ENCODE measurements at regions not wholly inside any gene's neighbourhood (a gene's known extent, or its start where the extent isn't known, plus 50 kb on each side); places are given as distances from the start of the nearest gene placed in this dataset.
A peak's percentile ranks its signal among the peaks of the same experiment; 100 is the strongest.
"Not testable (repeated sequence)": the region's sequence is repeated elsewhere in the genome, so short reads cannot be mapped to it uniquely, and the experiment has no call there.

DNA sequence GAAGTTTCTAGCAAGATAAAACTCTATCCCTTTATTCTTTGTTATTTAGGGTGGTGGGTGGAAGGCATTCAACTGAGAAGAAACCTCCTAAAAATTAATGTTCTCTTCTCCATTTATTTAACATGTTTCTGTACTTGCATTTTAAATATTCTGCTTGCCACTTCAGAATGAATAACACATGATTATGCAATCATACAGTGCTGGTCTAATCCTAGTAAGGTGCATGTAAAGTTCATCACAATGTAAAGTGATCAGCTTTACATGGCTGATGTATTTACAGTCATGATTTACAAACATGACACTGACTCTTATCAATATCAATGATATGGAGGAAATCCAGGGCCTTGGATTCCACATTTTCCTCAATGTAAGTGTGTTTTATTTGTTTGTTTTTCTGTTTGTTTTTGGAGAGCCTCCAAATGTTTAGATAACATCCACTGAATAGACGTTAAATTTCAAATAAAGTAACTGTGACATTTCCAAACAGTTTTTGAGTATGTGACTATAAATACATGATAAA, 342.1 kb upstream of the CTSO start:
- no peak for DNase-seq

DNA sequence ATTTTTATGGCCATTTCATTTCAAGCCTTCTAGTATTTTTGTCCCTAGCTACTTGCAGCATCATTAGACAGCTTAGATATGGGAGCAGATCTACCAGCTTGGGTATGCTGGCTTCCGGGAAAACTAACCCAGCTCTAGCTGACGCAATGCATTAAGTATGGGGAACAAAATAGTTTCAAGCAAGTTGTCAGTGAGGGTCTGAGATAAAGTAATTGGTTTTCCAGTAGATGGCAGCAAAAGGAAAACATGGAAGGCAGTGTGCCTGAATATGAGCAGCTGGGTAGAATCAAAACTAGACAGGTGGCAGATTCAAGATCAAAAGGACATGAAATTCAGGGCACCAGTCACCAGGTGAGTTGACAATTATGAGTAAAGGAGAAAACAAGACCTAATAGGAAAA, 340.9 kb upstream of the CTSO start:
- peak; percentile 23 for DNase-seq

DNA sequence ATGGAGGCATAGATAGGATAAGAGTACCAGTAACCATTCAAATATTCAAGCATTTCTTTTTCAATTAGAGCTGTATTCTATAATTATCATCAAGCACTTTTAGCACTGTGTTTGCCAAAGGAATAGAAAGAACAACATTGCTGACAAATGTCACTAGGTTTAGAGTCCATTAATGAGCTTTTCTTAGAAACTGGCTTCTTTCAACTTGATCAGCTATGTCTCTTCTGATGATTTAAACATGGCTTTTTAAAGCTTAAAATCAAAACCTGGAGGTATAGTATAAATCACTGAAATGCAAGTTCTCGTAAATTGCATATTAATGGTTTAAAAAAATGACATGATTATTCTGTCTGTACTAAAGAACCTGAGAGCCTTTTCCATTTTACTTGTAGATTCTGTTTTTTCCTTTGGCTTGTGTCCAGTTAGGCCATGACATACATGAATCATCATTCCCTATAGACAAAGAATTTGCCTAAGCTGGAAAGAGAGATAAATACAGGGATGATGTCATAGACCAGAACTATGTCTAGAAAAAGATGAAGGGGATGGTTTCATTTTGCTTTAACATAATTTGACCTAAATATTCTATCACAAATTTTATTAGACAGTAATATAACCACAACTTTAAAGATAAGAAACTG, 340.1 kb upstream of the CTSO start:
- DNase-seq, result no peak

DNA sequence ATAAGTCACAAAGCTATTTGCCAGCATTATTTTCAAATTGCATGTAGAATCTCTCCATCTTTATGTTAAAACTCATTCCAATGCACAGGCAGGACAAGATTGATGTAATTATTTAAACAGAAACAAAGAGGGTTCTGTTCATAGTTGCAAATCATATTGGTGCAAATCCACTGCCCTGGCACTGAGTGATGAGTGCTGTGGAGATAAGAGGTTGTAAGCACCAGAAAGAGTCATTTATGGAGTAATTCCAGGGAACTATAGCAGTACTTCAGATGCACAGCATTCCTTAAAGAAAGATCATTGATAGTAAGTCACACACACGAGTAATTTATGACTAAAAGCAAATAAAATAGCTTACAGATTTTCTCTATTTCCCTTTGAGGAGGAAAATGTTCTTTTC, 337.7 kb upstream of the CTSO start:
- DNase-seq, result no peak

DNA sequence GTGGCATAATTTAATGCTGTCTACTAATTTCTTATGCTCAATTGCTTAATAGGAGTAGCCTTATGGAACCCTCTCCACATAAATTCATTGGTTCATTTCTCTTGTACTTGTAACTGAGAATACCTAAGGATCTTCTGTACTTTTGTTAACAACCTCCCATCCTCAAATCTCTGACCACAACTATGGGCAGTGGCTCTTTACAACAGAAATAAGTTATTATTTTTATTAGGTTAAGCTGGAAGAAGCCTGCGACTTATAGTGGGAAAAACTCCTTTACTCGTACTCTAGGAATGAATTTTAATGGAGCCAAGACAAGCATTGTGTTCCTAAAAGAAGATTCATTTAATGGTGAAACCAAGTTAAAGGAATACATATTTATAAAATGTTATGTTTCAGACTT, 337.1 kb upstream of the CTSO start:
- DNase-seq, result no peak

DNA sequence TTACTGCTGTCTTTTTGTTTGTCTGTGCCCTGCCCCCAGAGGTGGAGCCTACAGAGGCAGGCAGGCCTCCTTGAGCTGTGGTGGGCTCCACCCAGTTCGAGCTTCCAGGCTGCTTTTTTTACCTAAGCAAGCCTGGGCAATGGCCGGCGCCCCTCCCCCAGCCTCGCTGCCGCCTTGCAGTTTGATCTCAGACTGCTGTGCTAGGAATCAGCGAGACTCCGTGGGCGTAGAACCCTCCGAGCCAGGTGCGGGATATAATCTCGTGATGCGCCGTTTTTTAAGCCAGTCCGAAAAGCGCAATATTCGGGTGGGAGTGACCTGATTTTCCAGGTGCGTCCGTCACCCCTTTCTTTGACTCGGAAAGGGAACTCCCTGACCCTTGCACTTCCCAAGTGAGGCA, 336.4 kb upstream of the CTSO start:
- not testable (repeated sequence) for DNase-seq

DNA sequence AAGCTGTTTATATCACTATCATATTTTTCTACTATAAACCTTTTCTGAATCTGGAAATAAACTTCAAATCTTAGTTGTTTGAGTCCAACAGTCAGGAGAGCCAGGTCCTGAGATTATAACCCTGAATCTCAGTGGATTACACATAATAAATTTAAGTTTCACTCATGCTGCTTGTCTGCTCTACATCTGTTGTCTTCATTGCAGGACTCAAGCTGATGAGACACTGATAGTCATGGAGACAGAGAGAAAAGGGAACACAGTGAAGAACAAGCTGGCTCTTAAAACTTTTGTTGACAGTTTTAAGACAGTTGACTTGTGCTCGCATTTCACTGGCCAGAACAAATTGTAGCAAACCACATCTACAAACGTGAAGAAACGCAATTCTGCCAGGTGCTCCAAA, 327.0 kb upstream of the CTSO start:
- no peak for DNase-seq

DNA sequence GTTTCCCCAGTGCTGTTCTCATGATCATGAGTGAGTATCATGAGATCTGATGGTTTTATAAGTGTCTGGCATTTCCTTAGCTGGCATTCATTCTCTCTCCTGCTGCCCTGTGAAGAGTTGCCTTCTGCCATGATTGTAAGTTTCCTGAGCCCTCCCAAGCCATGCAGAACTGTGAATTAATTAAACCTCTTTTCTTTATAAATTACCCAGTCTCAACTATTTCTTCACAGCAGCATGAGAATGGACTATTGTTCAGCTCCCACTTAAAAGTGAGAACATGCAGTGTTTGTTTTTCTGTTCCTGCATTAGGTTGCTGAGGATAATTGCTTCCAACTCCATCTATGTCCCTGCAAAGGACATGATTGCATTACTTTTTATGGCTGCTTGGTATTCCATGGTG, 311.7 kb upstream of the CTSO start:
- no peak for DNase-seq

DNA sequence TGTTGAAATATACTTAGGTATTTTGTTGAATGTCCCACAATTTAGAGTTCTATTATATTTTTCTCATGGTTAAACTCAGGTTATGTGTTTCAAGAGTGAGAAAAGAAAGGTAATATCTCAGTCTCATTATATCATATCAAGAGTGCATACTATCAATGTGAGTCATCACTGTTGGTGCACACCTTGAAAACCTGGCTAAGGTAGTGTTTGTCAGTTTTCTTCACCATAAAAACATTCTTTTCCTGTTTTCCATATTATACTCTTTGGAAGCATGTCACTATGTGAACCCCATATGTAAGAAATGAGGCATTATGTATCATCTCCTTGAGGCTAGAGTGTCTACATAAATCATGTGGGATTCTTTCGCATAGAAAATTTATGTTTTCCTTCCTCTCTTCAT, 307.6 kb upstream of the CTSO start:
- DNase-seq, result no peak

DNA sequence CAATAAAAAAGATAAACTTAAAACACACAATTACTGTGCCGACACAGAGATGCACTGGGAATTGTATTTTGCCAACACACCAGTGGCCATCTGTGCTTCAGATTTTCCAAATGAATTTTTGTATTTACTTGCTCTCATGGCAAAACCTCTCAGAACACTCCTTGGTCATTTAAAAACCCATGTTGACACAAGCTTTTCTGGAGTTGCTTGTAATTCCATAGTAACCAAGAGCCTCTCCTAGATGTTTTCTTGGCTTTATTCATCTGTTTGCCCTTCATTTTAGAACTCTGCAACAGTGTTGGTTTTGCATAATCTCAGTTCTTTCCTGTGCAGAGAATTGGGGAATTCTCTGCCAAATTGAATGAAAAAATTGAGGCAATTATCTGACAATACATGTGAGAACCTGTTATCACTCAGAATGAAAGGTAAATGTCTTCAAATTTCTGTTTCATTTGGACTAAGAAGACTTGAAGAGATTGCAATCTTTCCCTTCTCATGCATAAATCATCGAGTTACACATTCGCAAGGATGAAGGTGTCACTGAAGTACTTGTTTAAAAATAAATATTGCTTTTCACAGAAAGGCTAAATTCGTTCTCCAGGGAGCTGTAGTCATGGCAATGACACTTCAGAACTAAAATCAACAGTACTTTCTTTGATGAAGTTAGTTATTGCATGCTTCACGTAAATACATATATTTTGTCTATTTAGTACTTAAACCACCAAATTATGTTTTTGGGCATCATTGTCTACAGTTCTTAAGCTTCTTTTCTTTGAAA, 301.8 kb upstream of the CTSO start:
- DNase-seq, result peak; percentile 22

DNA sequence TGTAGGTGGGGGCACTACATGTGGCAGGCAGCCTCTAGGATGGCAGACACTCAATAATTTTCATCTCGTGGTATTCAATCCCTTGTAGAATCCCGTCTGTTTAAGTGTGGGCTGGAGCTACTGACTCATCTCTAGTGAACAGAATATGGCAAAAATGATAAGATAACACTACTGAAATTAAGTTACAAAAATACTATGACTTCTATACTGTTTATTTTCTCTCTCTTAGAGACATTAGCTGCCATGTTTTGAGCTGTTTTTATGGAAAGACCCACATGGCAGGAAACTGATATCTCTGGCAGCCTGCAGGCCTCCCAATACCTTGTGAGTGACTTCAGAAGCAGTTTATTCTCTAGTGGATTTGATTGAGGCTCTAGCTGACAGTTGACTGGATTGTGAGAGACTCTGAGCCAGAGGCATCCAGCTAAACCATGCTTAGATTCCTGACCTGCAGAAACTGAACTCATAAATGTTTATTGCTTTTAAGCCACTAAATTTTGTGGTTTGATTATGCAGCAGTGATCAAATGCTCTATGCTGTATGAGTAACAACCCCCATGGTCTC, 298.8 kb upstream of the CTSO start:
- no peak for DNase-seq

DNA sequence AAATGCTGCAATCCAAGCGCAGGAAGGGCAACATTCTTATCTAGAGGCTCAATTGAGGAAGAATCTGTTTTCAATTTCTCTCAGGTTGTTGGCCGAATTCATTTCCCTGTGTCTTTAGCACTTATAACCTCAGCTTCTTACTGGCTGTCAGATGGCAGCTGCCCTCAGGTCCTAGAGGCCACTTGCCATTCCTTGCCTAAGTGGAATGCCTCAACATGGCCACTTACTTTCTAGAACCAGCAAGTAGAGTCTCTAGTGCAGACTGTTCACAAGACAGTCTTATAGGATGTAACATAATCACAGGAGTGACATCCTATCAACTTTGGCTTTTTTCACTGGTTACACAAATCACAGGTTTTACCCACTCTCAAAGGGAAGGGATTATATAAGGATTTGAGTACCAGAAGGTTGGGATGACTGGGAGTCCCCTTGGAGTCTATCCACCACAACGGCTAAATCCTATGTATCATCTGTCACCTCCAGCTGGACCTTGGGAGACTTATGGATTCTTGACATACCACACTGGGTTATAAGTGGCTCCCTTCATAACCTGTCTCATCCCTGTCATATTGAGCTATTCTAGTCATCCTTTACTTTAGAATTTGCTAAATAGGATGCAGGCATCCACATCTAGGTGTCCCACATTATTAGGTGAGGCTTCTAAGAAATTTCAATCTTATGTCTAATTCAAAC, 297.9 kb upstream of the CTSO start:
- DNase-seq, result no peak

DNA sequence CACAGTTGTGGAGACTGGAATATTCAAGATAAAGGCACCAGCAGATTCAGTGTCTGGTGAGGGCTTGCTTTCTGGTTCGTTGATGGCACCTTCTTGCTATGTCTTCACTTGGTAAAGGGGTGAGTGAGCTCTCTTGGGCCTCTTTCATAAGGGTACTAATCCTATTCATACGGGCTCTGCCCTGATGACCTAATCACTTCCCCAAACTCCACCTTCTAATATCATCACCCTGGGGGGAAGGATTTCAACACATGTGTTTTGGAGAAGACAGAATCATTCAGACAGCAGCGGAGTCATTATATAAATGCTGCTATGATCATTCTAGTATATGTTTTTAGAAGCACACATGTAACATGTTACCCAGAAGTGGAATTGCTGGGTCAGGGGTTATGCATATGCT, 295.3 kb upstream of the CTSO start:
- no peak for DNase-seq

DNA sequence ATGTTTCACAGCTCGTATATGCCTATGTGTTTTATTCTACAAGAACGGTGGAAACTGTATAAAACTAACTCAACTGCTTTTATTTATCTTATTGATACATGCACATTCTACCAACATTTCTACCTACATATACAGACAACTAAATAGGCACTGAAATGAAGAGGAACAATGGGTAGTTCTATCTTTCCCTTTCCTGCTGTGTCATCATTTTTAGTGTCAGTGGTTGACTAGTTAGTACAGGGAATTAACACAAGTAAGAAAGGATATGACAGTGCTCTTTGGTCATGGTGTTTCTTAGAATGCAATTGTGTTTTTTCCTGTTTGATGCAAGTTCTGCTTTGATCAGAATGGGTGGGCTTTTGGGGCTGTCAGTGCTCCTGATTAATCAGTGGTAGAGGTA, 293.8 kb upstream of the CTSO start:
- DNase-seq, result no peak

DNA sequence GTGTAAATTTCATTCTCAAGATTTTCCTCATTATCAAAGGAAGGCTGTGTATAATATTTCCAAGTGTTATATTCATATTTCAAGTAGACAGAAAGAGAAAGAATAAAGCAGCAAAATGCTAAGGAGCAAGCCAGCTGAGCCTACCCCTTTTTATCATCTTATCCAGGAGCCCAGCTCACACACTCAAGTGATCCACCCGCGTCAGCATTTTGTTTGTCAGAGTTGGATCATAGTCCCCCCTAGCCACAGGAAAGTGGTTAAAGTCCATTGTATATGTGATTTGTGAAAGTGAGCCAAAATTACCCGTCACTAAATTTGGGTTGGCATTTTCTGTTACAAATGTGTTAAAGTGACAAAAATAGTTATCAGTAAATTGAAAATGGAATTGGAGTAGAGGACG, 289.3 kb upstream of the CTSO start:
- no peak for DNase-seq

DNA sequence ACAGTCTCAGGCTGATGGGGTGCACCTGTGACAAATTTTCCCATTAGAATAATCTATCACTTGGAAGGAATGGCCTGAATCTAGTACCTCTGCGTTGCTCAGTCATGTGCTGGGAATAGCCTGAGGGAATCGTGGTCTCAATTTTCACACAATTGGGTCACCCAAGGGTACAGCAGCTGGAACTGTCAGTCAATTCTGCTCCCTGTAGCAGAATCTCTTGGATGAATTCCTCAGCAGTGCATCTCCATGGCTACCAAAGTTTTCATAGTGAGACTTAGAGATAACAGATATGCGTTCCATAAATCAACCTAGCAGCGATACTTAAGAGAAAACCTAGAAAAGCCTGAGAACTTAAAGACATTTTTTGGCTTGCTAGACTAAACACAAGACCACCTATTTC, 288.7 kb upstream of the CTSO start:
- no peak for DNase-seq

DNA sequence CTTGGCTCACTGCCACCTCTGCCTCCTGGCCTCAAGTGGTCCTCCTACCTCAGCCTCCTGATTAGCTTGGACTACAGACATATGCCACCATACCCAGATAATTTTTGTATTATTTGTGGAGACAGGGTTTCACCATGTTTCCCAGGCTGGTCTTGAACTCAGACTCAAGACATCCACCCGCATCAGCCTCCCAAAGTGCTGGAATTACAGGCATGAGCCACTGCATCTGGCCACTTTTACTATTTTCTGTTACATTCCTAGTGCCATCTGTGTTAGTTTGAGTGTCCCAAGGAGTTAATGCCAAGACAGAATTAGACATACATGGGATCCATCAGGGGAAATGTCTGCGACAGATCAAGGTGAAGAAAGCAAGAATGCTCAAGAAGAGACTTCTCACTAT, 288.2 kb upstream of the CTSO start:
- DNase-seq, result no peak

DNA sequence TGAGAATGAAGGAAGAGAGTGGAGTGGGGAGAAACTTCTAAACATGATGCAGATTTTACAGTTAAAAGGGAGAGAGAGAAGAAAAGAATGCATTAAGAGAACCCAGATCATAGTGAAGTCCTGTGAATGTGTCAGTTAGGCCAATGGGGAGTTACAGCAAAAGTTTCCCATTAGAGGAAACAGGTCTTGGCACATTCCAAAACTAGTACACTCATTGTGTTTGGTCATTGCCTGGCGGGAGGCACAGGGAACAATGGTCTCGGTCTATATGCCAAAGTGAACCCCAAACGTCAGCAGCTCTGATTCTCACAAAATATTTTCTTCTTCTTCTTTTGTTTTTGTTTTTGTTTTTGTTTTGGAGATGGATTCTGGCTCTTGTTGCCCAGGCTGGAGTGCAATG, 284.5 kb upstream of the CTSO start:
- no peak for DNase-seq

DNA sequence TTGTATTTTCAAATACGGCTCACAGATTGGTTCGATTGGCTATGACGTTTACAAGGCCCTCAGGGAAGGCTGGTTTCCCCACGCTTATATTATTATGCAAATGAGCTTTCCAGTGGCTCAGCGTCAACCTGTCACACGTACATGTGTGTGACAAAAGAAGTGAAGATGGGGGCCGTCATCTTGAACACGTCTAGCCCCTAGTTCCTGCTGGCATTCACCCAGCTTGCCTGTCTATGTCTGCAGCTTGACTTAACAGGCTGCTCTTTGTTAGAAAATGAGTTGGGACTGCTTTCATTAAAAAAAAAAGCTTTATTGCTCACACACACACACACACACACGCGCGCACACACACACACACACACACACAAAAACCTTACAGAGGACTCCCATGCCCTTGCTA, 283.6 kb upstream of the CTSO start:
- DNase-seq, result no peak

DNA sequence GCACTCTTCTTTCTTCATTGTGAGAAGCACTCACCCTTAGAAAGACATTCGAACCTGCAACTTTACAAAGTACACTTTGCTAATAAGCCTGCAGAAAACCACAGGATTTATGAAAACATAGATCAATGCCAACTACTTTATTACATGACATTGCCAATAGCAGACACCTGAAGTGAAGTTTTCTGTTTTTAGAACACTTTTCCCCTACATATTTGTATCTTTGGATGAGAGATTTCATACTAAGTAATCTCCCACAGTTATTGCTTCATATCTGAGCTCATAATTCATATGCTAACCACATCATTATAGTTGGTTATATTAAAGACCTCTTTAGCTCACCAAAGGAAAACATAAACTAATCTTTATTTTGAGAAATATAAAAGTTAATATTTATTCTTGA, 276.5 kb upstream of the CTSO start:
- no peak for DNase-seq

DNA sequence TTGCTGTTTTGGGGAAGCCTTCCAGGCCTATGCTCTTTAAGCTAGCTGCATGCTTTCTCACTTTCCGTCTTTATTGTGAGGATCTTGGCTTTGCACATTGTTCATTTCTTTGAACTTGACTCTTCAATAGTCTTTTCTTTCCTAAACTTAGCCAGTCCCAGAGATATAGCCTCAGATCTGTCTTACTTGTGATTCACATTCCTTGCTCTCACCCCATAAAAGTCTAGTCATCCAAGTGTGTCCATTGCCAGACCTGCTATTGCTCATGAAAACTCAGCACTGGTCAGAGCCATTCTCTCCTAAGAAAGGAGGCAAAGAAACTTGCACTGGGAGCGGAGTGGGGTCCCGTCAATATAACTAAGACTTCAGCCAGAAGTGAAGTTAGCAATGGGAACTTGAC, 275.0 kb upstream of the CTSO start:
- DNase-seq, result no peak

DNA sequence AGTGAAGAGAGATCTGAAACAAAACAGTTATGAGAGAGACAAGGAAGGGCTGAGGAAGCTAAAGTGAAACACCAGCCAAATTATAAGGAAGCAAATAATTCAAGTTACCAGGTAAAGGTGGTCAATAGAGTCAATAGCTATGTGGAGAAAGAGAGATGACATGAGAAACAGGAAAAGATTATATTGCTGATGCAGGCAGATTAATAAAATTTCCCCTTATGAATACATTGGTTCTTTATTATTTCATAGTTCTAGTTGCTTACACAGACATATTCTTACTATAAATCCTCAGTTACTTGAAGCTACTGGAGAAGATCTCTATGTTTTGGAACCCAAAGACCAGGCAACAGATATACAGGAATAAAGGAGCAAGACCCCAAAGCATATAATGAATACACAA, 273.7 kb upstream of the CTSO start:
- no peak for DNase-seq

DNA sequence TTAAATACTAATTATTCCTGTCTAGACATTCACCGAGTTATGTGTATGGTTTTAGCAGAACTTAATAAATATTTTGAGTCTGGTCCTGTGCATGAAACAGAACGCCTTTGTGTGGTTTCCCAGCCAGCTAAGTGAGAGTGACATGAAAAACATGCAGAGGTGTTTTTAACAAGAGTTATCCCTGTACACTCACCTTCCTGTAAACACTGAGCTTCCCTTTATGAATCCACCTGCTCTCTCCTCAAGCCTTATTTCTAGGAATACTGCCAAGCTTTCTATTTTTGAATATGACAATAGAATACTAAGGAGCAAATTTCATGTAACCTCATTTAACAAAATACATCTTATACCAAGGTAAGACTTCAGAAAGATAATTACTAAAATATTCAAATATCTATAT, 270.3 kb upstream of the CTSO start:
- DNase-seq, result no peak

DNA sequence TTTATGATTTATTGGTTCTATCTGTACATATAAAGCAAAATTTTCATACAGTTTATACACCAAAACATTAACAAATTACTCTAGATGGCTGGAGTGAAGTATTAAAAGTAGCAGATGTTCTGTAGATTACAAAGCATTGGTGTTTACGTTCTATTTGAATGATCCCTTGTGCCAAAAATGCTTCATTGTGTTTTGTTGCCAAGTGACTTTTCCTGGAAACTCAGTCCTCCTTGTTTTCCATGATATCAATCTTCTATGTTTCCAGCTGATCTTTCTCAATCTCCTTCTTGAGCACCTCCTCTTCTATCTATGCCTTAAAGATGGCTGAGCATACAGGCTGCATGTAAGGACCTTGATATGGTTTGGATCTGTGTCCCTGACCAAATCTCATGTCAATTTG, 263.6 kb upstream of the CTSO start:
- DNase-seq, result no peak
